ENCODE measurements at regions not wholly inside any gene's neighbourhood (a gene's known extent, or its start where the extent isn't known, plus 50 kb on each side); places are given as distances from the start of the nearest gene placed in this dataset.

DNA sequence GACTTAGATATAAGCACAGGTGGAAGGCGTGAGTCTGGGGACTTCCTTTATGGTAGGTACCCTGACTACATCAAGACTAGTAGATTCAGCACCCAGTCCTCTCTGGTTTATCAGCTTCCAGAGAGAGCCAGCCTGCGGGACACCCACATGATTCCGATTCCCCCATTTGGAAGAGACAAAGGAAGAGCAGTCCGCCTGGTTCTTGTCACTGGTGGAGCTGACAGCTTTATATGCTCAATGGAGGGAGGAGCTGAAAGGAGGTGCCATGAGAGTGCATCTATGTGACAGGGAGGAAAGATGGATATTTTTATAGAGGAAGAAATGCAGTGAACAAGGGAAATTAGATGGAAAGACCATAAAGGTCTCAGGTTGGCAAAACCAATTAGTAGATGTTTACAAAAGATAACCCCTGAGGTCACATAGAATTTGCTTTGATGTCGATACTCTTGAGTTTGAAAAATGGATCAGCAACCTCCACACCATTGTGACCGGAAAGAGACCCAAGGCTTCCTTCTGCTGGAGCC, 437.7 kb downstream of the PMP22 start:
- TF ChIP-seq, protein P1, sequence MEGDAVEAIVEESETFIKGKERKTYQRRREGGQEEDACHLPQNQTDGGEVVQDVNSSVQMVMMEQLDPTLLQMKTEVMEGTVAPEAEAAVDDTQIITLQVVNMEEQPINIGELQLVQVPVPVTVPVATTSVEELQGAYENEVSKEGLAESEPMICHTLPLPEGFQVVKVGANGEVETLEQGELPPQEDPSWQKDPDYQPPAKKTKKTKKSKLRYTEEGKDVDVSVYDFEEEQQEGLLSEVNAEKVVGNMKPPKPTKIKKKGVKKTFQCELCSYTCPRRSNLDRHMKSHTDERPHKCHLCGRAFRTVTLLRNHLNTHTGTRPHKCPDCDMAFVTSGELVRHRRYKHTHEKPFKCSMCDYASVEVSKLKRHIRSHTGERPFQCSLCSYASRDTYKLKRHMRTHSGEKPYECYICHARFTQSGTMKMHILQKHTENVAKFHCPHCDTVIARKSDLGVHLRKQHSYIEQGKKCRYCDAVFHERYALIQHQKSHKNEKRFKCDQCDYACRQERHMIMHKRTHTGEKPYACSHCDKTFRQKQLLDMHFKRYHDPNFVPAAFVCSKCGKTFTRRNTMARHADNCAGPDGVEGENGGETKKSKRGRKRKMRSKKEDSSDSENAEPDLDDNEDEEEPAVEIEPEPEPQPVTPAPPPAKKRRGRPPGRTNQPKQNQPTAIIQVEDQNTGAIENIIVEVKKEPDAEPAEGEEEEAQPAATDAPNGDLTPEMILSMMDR (IDR thresholded peaks at IDR 0.05): no peak
- no peak for TF ChIP-seq EP300 (IDR thresholded peaks at IDR 0.05)
- no peak for TF ChIP-seq POLR2AphosphoS5 (IDR thresholded peaks at IDR 0.05)
